ENCODE measurements at regions not wholly inside any gene's neighbourhood (a gene's known extent, or its start where the extent isn't known, plus 50 kb on each side); places are given as distances from the start of the nearest gene placed in this dataset.

- TF ChIP-seq CTCF (conservative IDR thresholded peaks at IDR 0.05), result no peak
- no peak overlapping the region; the same call in 1 of the 2 replicates for H3K27ac ChIP-seq
Observed at GRCh38 chr12:114735011-114735410, 51.0 kb upstream of the TBX3 start.

- no peak for TF ChIP-seq CTCF (conservative IDR thresholded peaks at IDR 0.05)
- H3K27ac ChIP-seq, result no peak overlapping the region; the same call in 1 of the 2 replicates
Observed at GRCh38 chr12:114733919-114734318, 49.9 kb upstream of the TBX3 start.
